ENCODE measurements at regions not wholly inside any gene's neighbourhood (a gene's known extent, or its start where the extent isn't known, plus 50 kb on each side); places are given as distances from the start of the nearest gene placed in this dataset.

DNA sequence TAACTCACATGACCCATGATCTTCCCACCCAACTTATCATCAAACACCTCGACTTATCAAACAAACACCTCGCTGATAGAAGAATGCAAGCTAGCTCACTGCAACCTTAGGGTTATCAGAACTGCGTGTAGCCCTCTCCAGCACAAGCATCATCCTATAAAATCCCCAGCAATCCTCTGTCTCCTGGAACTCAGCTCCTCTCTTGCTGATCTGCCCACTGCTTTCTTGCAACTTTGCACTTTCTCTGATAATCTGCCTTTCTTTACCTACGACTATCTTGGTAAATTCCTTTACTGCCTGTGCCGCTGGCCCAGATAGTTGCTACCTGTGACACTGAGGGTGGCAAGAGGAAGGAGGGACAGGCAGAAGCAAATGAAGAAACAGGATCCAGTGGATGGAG is 210.9 kb downstream of the ACTR3B start:
- DNase-seq: no peak
- Histone ChIP-seq H3K27ac (no peak overlapping the region), H3K4me3 (no peak overlapping the region), H3K36me3 (no peaks in the 10 kb centered on the region), H3K4me1 (no peaks in the 10 kb centered on the region), H3K27me3 (no peaks in the 10 kb centered on the region), H3K9me3 (no peaks in the 10 kb centered on the region)
- no peak for TF ChIP-seq POLR2A (IDR thresholded peaks at IDR 0.05)
- TF ChIP-seq, protein P1, sequence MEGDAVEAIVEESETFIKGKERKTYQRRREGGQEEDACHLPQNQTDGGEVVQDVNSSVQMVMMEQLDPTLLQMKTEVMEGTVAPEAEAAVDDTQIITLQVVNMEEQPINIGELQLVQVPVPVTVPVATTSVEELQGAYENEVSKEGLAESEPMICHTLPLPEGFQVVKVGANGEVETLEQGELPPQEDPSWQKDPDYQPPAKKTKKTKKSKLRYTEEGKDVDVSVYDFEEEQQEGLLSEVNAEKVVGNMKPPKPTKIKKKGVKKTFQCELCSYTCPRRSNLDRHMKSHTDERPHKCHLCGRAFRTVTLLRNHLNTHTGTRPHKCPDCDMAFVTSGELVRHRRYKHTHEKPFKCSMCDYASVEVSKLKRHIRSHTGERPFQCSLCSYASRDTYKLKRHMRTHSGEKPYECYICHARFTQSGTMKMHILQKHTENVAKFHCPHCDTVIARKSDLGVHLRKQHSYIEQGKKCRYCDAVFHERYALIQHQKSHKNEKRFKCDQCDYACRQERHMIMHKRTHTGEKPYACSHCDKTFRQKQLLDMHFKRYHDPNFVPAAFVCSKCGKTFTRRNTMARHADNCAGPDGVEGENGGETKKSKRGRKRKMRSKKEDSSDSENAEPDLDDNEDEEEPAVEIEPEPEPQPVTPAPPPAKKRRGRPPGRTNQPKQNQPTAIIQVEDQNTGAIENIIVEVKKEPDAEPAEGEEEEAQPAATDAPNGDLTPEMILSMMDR (IDR thresholded peaks at IDR 0.05): no peak
- intact Hi-C loops (cut with DNase I; ENCODE audit: low total_unique reads): no loop called here

DNA sequence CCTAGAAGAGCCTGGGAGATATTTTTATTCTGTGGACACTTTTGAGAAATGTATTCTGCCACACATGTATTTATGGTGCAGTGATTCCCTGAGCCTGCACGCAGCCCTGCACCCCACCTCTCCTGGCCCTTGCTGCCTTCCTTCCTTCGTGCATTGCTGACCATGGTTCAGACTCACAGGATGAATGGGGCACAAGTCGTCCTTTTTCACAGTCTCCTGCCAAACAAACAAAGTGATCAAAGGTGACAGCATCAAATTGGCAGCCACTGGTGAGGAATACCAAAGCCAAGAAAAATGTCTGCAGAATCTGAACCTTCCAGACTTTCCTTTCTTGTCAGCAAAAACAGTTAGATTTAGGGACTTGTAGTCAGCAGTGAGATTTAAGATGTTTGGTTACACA is 215.0 kb downstream of the ACTR3B start:
- H3K27ac ChIP-seq: no peak overlapping the region
- intact Hi-C loops (cut with DNase I; ENCODE audit: low total_unique reads): no loop called here
- no peak for DNase-seq
- no peak overlapping the region for H3K4me3 ChIP-seq
- H3K9me3 ChIP-seq: no peaks in the 10 kb centered on the region
- no peaks in the 10 kb centered on the region for H3K36me3 ChIP-seq
- no peaks in the 10 kb centered on the region for H3K27me3 ChIP-seq
- TF ChIP-seq, protein P1 (IDR thresholded peaks at IDR 0.05): no peak
- TF ChIP-seq POLR2A (IDR thresholded peaks at IDR 0.05): no peak
- H3K4me1 ChIP-seq: no peaks in the 10 kb centered on the region

DNA sequence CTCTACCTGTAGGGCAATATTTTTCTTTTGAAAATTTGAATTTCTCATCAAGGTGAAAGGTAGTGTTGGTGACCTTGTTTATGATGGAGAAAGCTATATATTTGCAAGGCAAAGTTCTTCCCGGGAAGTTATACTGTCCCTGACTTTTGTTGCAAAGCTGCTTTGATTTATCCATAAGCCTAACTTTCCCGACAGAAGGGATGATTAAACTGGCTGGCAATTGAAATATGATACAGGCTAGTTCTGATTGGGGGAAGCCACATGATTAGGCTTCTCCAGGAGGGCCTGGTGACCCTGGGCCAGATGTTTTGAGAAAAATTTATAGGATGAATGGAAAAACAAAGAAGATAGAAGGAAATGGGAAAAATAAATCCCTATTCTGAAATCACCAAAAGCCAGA is 215.5 kb downstream of the ACTR3B start:
- Histone ChIP-seq H3K4me1 (no peaks in the 10 kb centered on the region), H3K27me3 (no peaks in the 10 kb centered on the region), H3K4me3 (no peak overlapping the region), H3K36me3 (no peaks in the 10 kb centered on the region), H3K9me3 (no peaks in the 10 kb centered on the region), H3K27ac (no peak overlapping the region)
- no peak for DNase-seq
- TF ChIP-seq, protein P1 (IDR thresholded peaks at IDR 0.05): no peak
- TF ChIP-seq POLR2A (IDR thresholded peaks at IDR 0.05): no peak
- intact Hi-C loops (cut with DNase I; ENCODE audit: low total_unique reads): no loop called here

DNA sequence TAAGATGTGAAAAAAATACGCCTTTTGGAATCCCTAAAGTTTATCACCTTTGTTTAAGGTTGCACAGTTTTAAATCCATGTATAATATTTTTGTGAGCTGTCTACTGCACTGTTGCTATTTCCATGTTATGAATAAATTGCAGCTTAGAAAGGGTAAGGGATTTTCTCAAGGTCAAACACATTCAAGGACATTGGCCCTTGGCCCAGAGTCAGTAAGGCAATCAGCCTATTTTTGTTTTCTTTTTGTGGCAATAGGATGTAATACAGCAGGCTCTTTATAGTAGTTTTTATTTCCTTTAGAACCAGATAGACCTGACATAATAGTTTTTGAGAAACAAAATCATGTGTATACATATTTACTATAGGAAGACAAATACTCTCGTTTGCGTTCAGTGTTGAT is 219.8 kb downstream of the ACTR3B start:
- intact Hi-C loops (cut with DNase I; ENCODE audit: low total_unique reads): no loop called here
- no peaks in the 10 kb centered on the region for H3K4me1 ChIP-seq
- no peak for TF ChIP-seq POLR2A (IDR thresholded peaks at IDR 0.05)
- TF ChIP-seq, protein P1 (IDR thresholded peaks at IDR 0.05): no peak
- H3K27ac ChIP-seq: no peak overlapping the region
- no peaks in the 10 kb centered on the region for H3K9me3 ChIP-seq
- no peak for DNase-seq
- no peaks in the 10 kb centered on the region for H3K36me3 ChIP-seq
- no peak overlapping the region for H3K4me3 ChIP-seq
- H3K27me3 ChIP-seq: no peaks in the 10 kb centered on the region

DNA sequence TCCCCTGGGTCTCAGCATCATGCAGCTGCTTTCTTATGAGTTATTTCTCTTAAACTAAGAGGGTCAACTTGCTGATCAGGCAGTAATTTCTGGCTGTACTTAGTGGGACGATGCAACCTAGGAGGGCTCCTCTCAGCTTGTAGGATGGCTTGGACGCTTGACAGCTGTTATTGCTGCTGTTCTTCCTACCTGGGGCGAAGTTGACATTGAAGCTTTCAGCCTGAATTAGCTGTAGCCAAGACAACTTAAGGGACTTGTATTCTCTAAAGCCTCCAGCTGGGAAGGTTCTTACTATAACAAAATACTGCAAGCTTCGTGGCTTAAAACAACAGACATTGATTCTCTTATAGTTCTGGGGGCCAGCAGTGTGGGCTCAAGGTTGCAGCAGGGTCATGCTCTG is 224.9 kb downstream of the ACTR3B start:
- TF ChIP-seq, protein P1 (IDR thresholded peaks at IDR 0.05): no peak
- no peak for TF ChIP-seq POLR2A (IDR thresholded peaks at IDR 0.05)
- no peaks in the 10 kb centered on the region for H3K4me1 ChIP-seq
- no peaks in the 10 kb centered on the region for H3K27me3 ChIP-seq
- no peak overlapping the region for H3K27ac ChIP-seq
- no peak overlapping the region for H3K4me3 ChIP-seq
- H3K9me3 ChIP-seq: no peaks in the 10 kb centered on the region
- no peaks in the 10 kb centered on the region for H3K36me3 ChIP-seq
- no peak for DNase-seq
- intact Hi-C loops (cut with DNase I; ENCODE audit: low total_unique reads): no loop called here
